SJCRH30 (cell line): ENCODE measurements at regions not wholly inside any gene's neighbourhood (a gene's known extent, or its start where the extent isn't known, plus 50 kb on each side); places are given as distances from the start of the nearest gene placed in this dataset.
"Not testable (repeated sequence)": the region's sequence is repeated elsewhere in the genome, so short reads cannot be mapped to it uniquely, and the experiment has no call there.

ENCODE experiments used
- DNase-seq, 2 experiments: peaks; one replicate each; pipeline ENCODE4 v3.0.0-alpha.2; 2015 to 2020
- H3K27ac ChIP-seq: fragments of 250-450 bp; sonication (Bioruptor Pico); 2 replicates; pipeline ENCODE4 v1.5.1; 2020; ENCODE audit warnings: mild to moderate bottlenecking, moderate library complexity
- H3K27me3 ChIP-seq: fragments of 250-450 bp; sonication (Bioruptor Pico); 2 replicates; pipeline ENCODE4 v1.5.1; 2020; ENCODE audit warnings: mild to moderate bottlenecking, moderate library complexity
- H3K36me3 ChIP-seq: fragments of 250-450 bp; sonication (Bioruptor Pico); 2 replicates; pipeline ENCODE4 v1.5.1; 2020; ENCODE audit warnings: mild to moderate bottlenecking, moderate library complexity
- H3K4me1 ChIP-seq: fragments of 250-450 bp; sonication (Bioruptor Pico); 2 replicates; pipeline ENCODE4 v1.5.1; 2020; ENCODE audit warnings: mild to moderate bottlenecking, moderate library complexity
- H3K4me3 ChIP-seq: fragments of 250-450 bp; sonication (Bioruptor Pico); 2 replicates; pipeline ENCODE4 v1.5.1; 2020; ENCODE audit warnings: mild to moderate bottlenecking, moderate library complexity
- H3K9me3 ChIP-seq: fragments of 250-450 bp; sonication (Bioruptor Pico); replicated peaks from 2 replicates; pipeline ENCODE4 v1.5.1; 2020; ENCODE audit warnings: mild to moderate bottlenecking, moderate library complexity

- Histone ChIP-seq H3K4me1 (no peaks in the 10 kb centered on the region), H3K27ac (no peak overlapping the region), H3K9me3 (no peaks in the 10 kb centered on the region), H3K4me3 (no peak overlapping the region), H3K36me3 (no peaks in the 10 kb centered on the region), H3K27me3 (peaks cover 12% of the 10 kb centered on the region)
- DNase-seq, result no peak
Measured at GRCh38 chr7:153052206-153052605, 292.7 kb downstream of the ACTR3B start.

GRCh38 chr7:153061910-153062528, 302.5 kb downstream of the ACTR3B start:
- Histone ChIP-seq H3K27ac (no peak overlapping the region), H3K27me3 (no peaks in the 10 kb centered on the region), H3K4me3 (no peak overlapping the region), H3K9me3 (no peaks in the 10 kb centered on the region), H3K36me3 (no peaks in the 10 kb centered on the region), H3K4me1 (no peaks in the 10 kb centered on the region)
- peak; percentile 36 to 58 for DNase-seq

GRCh38 chr7:153065051-153065450, 305.5 kb downstream of the ACTR3B start:
- Histone ChIP-seq H3K27me3 (no peaks in the 10 kb centered on the region), H3K4me1 (no peaks in the 10 kb centered on the region), H3K9me3 (no peaks in the 10 kb centered on the region), H3K36me3 (no peaks in the 10 kb centered on the region), H3K27ac (no peak overlapping the region), H3K4me3 (no peak overlapping the region)
- no peak for DNase-seq

GRCh38 chr7:153066711-153067110, 307.2 kb downstream of the ACTR3B start:
- H3K4me3 ChIP-seq, result no peak overlapping the region
- no peaks in the 10 kb centered on the region for H3K36me3 ChIP-seq
- no peaks in the 10 kb centered on the region for H3K27me3 ChIP-seq
- H3K4me1 ChIP-seq, result no peaks in the 10 kb centered on the region
- no peaks in the 10 kb centered on the region for H3K9me3 ChIP-seq
- DNase-seq, result no peak
- H3K27ac ChIP-seq, result no peak overlapping the region

- H3K36me3 ChIP-seq, result no peaks in the 10 kb centered on the region
- no peaks in the 10 kb centered on the region; the same call in 1 of the 2 replicates for H3K4me1 ChIP-seq
- no peak overlapping the region for H3K27ac ChIP-seq
- no peaks in the 10 kb centered on the region for H3K9me3 ChIP-seq
- H3K4me3 ChIP-seq, result no peak overlapping the region
- no peak for DNase-seq
- H3K27me3 ChIP-seq, result no peaks in the 10 kb centered on the region; the same call in 1 of the 2 replicates
Measured at GRCh38 chr7:153070141-153070540, 310.6 kb downstream of the ACTR3B start.

GRCh38 chr7:153072806-153073205, 313.3 kb downstream of the ACTR3B start:
- no peak for DNase-seq
- no peak overlapping the region for H3K4me3 ChIP-seq
- H3K4me1 ChIP-seq, result no peaks in the 10 kb centered on the region; the same call in 1 of the 2 replicates
- H3K27me3 ChIP-seq, result no peaks in the 10 kb centered on the region; the same call in 1 of the 2 replicates
- H3K27ac ChIP-seq, result no peak overlapping the region
- H3K9me3 ChIP-seq, result no peaks in the 10 kb centered on the region
- no peaks in the 10 kb centered on the region for H3K36me3 ChIP-seq

- H3K27ac ChIP-seq, H3K4me3 ChIP-seq, H3K27me3 ChIP-seq, DNase-seq, H3K36me3 ChIP-seq, H3K9me3 ChIP-seq, H3K4me1 ChIP-seq: not testable (repeated sequence)
Measured at GRCh38 chr7:153076289-153076688, 316.7 kb downstream of the ACTR3B start.

- Histone ChIP-seq H3K27ac (no peak overlapping the region), H3K9me3 (no peaks in the 10 kb centered on the region), H3K4me1 (no peaks in the 10 kb centered on the region), H3K36me3 (no peaks in the 10 kb centered on the region), H3K27me3 (0 out of 2 replicates have a peak, but pooled peaks cover 6% of the 10 kb centered on the region), H3K4me3 (no peak overlapping the region)
- no peak for DNase-seq
Measured at GRCh38 chr7:153081496-153081895, 321.9 kb downstream of the ACTR3B start.

- Histone ChIP-seq H3K36me3 (no peaks in the 10 kb centered on the region), H3K27ac (no peak overlapping the region), H3K9me3 (no peaks in the 10 kb centered on the region), H3K4me3 (no peak overlapping the region), H3K4me1 (no peaks in the 10 kb centered on the region), H3K27me3 (0 out of 2 replicates have a peak, but pooled peaks cover 6% of the 10 kb centered on the region)
- DNase-seq, result no peak
Measured at GRCh38 chr7:153084278-153084677, 324.7 kb downstream of the ACTR3B start.

GRCh38 chr7:153087498-153087897, 327.9 kb downstream of the ACTR3B start:
- no peak overlapping the region for H3K4me3 ChIP-seq
- H3K9me3 ChIP-seq, result no peaks in the 10 kb centered on the region
- no peaks in the 10 kb centered on the region for H3K36me3 ChIP-seq
- no peaks in the 10 kb centered on the region; the same call in 1 of the 2 replicates for H3K27me3 ChIP-seq
- peak in 1 of 2 experiments; percentile 35 for DNase-seq
- H3K4me1 ChIP-seq, result no peaks in the 10 kb centered on the region
- no peak overlapping the region for H3K27ac ChIP-seq

- no peaks in the 10 kb centered on the region for H3K4me1 ChIP-seq
- no peaks in the 10 kb centered on the region for H3K36me3 ChIP-seq
- H3K27me3 ChIP-seq, result peaks cover 3% of the 10 kb centered on the region
- no peak overlapping the region for H3K27ac ChIP-seq
- H3K4me3 ChIP-seq, result no peak overlapping the region
- no peaks in the 10 kb centered on the region for H3K9me3 ChIP-seq
- no peak for DNase-seq
Measured at GRCh38 chr7:153088601-153089000, 329.0 kb downstream of the ACTR3B start.

- Histone ChIP-seq H3K4me3 (no peak overlapping the region), H3K4me1 (no peaks in the 10 kb centered on the region), H3K27me3 (peaks cover 17% of the 10 kb centered on the region), H3K9me3 (no peaks in the 10 kb centered on the region), H3K27ac (no peak overlapping the region), H3K36me3 (no peaks in the 10 kb centered on the region)
- no peak for DNase-seq
Measured at GRCh38 chr7:153090209-153090608, 330.7 kb downstream of the ACTR3B start.

GRCh38 chr7:153090764-153091163, 331.2 kb downstream of the ACTR3B start:
- no peaks in the 10 kb centered on the region for H3K36me3 ChIP-seq
- H3K4me1 ChIP-seq, result no peaks in the 10 kb centered on the region
- no peak overlapping the region for H3K4me3 ChIP-seq
- no peaks in the 10 kb centered on the region for H3K9me3 ChIP-seq
- H3K27ac ChIP-seq, result no peak overlapping the region
- peaks cover 17% of the 10 kb centered on the region for H3K27me3 ChIP-seq
- no peak for DNase-seq

GRCh38 chr7:153091477-153091876, 331.9 kb downstream of the ACTR3B start:
- H3K4me1 ChIP-seq, result no peaks in the 10 kb centered on the region
- H3K27me3 ChIP-seq, result peaks cover 17% of the 10 kb centered on the region
- no peaks in the 10 kb centered on the region for H3K36me3 ChIP-seq
- no peaks in the 10 kb centered on the region for H3K9me3 ChIP-seq
- no peak for DNase-seq
- no peak overlapping the region for H3K27ac ChIP-seq
- H3K4me3 ChIP-seq, result no peak overlapping the region

GRCh38 chr7:153097511-153098201, 338.1 kb downstream of the ACTR3B start:
- no peak overlapping the region for H3K4me3 ChIP-seq

GRCh38 chr7:153099235-153099634, 339.7 kb downstream of the ACTR3B start:
- H3K4me1 ChIP-seq, result no peaks in the 10 kb centered on the region

More at GRCh38 chr7:153097511-153098201, 338.1 kb downstream of the ACTR3B start:
- Histone ChIP-seq H3K4me1 (no peaks in the 10 kb centered on the region), H3K36me3 (no peaks in the 10 kb centered on the region), H3K27ac (no peak overlapping the region), H3K9me3 (no peaks in the 10 kb centered on the region), H3K27me3 (peaks cover 17% of the 10 kb centered on the region)
- DNase-seq, result no peak

More at GRCh38 chr7:153099235-153099634, 339.7 kb downstream of the ACTR3B start:
- peaks cover 17% of the 10 kb centered on the region for H3K27me3 ChIP-seq
- DNase-seq, result no peak
- H3K4me3 ChIP-seq, result no peak overlapping the region
- no peaks in the 10 kb centered on the region for H3K9me3 ChIP-seq
- H3K36me3 ChIP-seq, result no peaks in the 10 kb centered on the region
- no peak overlapping the region for H3K27ac ChIP-seq
